GM21717 (cell line): ENCODE measurements at regions not wholly inside any gene's neighbourhood (a gene's known extent, or its start where the extent isn't known, plus 50 kb on each side); places are given as distances from the start of the nearest gene placed in this dataset.

ENCODE experiments used
- ATAC-seq: cut with Tn5 transposase; IDR thresholded peaks from one replicate; pipeline ENCODE4 v1.9.1; 2021; ENCODE audit warnings: mild to moderate bottlenecking, moderate library complexity; ENCODE audit not compliant: unreplicated experiment

DNA sequence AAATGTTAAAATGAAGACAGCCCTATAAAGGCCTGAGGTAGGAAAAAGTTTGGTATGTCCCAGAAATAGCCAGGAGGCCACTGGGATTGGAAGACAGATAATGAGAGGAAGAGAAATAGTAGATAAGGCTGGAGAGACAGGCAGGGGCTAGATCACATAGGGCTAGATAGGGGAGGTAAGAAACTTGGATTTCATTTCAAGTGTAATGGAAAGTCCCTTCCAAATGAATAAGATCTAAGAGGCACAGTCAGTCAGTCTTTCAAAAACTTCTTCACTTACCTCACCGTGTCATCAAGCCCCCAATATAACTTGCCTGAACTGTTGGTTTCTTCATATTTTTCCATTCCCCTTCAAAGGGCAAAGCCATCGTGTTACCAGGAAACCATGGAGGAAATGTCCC is 121.8 kb downstream of the SPCS3 start:
- ATAC-seq: peak; percentile 47

DNA sequence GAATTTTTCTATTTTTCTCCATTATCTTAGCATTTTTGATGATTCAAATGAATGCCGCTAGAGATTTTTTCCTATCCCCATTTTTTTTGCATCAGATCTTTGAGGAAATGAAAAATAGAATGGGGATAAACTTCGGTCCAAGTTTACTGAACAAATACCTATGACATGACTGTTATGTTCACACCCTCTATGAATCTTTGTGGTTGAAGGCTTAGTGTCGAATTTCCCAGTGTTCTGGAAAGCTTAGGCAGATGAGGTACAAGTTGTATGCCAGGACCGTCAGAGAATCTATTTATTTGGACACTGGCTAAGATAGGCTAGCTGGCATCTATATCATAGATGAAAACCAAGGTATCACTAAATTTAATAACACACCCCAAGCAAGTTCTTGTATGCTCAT is 123.4 kb downstream of the SPCS3 start:
- ATAC-seq: no peak

GRCh38 chr4:176443646-176444409 is 124.1 kb downstream of the SPCS3 start:
- no peak for ATAC-seq

DNA sequence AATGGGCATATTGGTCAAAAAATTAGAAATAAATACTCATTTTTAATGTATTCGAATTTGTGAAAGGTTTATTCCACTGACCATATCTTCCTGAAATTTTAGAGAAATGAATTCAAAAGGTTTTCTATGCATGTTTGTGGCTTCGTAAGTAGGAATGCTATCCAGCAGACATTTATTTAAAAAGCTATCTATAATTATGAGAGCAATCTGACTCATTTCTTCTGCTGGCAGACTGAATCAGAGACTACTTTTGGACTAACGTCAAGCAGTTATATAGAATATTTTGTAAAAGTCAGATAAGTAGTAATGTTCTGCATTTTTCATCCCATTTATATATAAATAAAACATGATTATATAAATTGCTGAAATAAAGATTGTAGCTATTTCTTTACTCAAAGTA is 125.0 kb downstream of the SPCS3 start:
- no peak for ATAC-seq

DNA sequence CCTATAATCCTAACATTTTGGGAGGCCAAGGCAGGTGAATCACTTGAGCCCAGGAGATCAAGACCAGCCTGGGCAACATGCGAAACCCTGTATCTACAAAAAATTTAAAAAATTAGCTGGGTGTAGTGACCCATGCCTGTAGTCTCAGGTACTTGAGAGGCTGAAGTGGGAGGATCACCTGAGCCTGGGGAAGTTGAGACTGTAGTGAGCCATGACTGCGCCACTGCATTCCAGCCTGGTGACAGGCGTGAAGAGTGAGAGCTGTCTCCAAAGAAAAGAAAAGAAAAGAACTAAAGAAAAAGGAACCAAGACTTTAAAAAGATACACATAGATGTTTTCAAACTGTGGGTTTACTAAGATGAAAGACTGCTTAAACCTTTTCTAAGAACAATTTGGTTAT is 129.0 kb downstream of the SPCS3 start:
- no peak for ATAC-seq

DNA sequence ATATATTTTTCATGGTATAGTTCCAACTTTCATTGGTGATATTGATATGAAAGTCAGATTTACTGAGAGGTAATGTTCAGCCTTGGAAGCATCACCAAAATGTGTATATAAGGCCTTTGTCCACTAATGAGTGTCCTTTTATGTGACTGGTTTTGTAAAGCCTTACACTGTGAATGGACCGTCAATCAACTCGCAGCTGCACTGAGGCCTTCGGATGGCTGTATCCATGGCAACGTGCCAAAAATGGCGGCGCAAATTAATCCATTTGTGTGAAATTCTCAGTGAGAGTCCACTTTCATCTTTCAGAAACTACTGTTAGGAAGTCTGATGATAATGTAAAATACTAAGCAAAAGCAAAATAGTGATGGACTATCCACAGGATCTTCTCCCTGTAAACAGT is 131.7 kb downstream of the SPCS3 start:
- no peak for ATAC-seq

DNA sequence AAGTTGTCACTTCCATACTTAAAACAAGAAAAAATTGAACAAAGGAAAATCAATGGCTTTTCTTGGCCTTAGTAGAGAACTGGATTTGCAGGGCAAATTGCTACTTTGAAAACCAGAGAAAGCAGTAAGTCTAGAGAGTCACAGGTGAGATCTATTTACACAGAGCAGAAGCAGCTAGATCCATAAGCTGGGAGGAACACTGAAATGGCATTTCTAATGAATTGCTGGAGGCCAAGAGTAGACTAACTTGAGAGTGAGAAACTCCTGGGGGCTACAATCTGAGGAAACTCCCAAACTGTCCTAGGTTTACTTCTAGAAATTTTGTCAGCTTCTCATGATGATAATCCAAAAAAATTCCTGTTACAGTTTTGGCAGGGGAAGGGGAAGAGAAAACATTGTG is 133.3 kb downstream of the SPCS3 start:
- no peak for ATAC-seq

DNA sequence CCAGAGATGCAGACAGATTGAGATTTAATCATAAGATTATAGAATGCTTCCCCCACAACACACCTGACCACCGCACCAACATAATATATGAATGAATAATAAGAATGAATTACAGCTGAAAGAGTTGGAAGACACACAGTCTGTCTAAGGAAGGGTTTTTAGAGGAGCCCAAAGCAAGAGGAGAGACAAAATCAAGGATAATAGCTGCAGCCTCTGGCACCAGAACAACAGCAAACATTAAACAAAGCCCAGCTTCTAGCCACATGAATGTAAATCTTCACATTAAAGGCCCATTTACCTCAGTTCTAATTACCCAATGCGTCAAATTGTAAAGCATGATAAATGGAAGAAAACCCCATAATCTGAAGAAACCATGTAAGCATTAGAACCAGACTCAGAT is 133.9 kb downstream of the SPCS3 start:
- no peak for ATAC-seq

- ATAC-seq: peak; percentile 99
Observed at GRCh38 chr4:176464748-176465147, 145.0 kb downstream of the SPCS3 start.

GRCh38 chr4:176467001-176467400 is 147.2 kb downstream of the SPCS3 start:
- no peak for ATAC-seq

DNA sequence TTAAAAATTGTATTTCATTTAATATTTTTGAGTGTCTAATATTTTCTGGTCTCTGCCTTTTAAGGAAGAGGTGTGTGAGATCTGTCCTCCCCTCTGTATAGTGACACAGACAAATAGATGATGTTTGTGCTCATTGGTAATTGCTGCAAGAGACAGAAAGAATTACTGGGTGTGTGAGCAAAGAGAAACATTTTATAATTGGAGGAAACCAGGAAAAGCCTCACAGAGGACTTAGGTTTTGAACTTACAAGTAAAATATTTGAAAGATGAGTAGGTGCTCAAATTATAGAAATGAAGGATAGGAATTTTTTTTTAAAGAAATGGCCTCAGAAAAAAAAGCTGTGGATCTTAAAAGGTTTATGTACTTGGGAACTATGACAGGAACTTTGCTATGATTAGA is 149.8 kb downstream of the SPCS3 start:
- no peak for ATAC-seq

DNA sequence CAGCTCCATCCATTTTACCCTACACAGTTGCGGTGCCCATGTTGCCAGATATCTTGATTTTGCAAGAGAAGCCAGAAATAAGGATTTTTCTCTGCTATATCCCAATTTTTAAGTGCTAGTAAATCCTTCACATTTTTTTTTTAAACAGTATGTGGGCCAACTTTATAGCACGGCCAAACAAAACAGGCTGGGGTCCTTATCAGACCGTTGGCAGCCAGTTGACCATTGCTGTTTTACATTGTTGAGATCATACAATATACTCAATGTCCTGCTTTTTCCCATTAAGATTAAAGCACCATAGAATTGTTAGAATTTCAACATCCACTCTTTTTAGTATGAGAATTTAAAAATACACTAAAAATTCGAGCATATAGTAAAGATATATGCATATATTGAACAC is 150.9 kb downstream of the SPCS3 start:
- no peak for ATAC-seq

GRCh38 chr4:176475067-176475466 is 155.3 kb downstream of the SPCS3 start:
- ATAC-seq: no peak

GRCh38 chr4:176478076-176478475 is 158.3 kb downstream of the SPCS3 start:
- ATAC-seq: no peak

DNA sequence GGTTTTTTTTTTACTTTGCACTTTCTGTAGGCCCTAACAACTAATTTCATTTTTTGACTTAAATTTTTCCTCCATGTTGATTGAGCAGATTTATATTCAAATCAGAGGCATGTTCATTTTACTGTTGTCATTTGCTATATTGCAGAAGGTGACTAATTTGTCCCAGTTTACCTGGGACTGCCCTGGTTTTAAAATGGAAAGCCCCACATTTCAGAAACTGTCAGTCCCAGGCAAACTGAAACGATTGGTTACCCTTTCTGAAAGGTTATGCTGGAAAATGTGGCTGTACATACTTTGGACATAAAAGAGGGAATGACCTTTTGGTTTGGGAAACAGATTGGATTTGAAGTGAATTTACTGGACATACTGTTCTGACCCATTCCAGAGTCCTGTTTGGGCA is 160.0 kb downstream of the SPCS3 start:
- ATAC-seq: peak; percentile 66

GRCh38 chr4:176482972-176483371 is 163.2 kb downstream of the SPCS3 start:
- ATAC-seq: no peak

DNA sequence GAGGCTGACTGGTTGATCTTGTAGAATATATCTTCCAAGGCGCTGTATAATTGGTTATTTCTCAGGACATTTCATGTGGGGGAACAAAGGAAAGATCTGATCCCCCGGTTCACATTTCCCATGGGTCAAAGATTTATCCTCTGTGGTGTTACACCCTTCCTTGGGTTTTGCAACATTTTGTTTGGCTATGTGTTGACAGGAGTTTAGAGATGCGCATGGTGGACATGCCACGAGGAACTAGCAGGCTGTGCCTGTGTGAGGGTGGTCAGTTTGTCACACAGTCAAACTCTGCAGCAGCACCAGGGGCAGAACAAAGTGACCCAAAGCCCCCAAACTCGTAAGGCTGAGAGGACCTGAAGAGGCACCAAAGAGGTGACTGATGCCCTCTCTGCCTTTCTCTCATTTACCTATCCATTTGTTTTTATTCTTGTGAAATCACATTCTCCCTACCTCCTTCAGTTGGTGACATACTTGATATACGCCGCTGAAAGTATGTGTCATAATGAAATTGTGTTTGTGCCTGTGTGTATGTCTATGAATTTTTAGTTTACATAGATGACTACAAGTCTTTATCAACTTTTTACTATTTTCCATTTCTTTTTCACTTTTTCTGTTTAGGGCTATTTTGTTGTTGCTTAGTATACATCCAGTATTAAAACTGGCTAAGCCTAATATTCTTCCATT is 164.7 kb downstream of the SPCS3 start:
- no peak for ATAC-seq

DNA sequence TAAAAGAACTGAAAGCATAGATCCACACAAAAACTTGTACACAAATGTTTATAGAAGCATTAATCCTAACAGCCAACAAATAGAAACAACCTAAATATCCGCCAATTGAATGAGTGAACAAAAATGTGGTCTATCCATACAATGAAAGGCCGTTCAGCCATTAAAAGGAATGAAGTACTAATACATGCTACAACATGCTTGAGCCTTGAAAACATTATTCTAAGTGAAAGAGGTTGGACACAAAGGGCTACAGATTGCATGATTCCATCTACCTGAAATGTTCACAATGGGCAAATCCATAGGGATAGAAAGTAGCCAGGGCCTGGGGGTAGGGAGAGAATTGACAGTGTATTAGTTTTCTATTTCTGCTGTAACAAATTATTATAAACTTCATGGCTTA is 169.2 kb downstream of the SPCS3 start:
- no peak for ATAC-seq

GRCh38 chr4:176492646-176493302 is 173.0 kb downstream of the SPCS3 start:
- ATAC-seq: peak; percentile 100

DNA sequence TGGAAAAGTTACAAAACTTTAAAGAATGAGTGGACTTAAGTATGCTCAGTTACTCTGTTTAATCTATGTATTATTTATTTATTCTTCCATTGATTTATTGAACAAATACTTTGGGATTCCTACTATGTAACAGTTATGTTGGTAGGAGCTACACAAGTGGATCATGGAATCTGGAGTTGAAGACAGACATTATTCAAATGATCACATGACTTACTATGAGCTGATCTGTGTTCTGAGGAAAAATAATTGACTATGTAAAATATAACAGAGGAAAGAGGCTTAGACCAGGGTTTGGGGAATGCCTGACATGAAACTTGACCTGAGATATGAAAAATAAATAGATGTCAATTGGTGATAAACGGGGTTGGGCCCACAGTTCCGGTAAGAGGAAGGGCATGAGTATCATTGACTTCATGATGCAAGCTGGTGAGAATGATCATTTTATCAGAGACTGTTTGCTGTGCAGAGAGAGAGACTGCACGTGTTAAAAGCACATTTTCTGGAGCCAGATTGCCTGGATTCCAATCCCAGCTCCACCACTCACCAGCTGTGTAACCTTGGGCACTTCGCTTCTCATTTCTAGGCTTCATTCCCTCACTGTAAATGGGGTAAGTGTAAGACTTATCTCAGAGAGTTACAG is 179.0 kb downstream of the SPCS3 start:
- no peak for ATAC-seq

DNA sequence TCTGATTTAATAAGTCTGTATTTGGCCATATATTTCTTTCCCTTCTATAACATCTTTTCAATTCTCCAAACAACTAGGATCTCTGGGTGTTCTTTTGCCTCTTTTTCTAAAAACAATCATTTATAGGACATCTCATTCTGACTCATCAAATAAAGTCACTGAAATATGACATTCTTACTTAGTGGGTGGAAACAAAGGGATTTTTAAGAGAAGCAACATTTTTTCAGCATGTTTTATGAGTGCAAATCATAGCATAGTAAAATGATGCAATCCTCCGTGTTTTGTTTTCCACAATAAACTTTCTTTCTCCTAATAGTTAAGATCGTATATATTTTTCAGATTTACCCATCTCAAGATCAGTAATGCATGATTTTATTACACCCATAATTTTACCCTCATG is 179.8 kb downstream of the SPCS3 start:
- no peak for ATAC-seq

DNA sequence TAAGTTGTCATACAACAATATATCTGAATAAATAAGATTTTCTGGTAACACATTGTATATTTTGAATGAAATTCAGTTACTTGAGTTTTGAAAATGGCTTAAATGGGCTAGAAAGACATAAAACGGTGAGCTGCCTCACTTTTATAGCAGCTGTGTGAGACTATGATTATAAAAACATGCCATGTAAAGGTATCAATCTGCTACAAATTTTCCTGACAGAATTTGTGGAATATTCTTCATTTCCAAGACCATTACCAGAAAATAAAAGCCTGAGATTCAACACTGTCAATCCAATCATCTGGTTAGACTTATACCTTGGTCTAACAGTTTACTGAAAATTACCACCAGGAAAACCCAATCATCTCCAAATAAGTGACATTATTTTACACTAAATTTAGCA is 181.1 kb downstream of the SPCS3 start:
- ATAC-seq: no peak
